ENCODE measurements at regions not wholly inside any gene's neighbourhood (a gene's known extent, or its start where the extent isn't known, plus 50 kb on each side); places are given as distances from the start of the nearest gene placed in this dataset.

- no peaks in the 10 kb centered on the region for H3K27me3 ChIP-seq
- intact Hi-C loops (cut with DNase I), result no loop called here
- H3K4me1 ChIP-seq, result no peaks in the 10 kb centered on the region
- DNase-seq, result no peak
- no peaks in the 10 kb centered on the region for H3K9me3 ChIP-seq
- no peaks in the 10 kb centered on the region for H3K36me3 ChIP-seq
- TF ChIP-seq CTCF (IDR thresholded peaks at IDR 0.05), result no peak
- no peak overlapping the region for H3K4me3 ChIP-seq
- H3K27ac ChIP-seq, result no peak overlapping the region
- H3K9ac ChIP-seq (ENCODE audit: low read depth in 2 of 2, low read length in 2 of 2), result no peak overlapping the region
Observed at GRCh38 chr3:88955274-88955673, 152.1 kb upstream of the EPHA3 start.

- H3K9ac ChIP-seq (ENCODE audit: low read depth in 2 of 2, low read length in 2 of 2), result no peak overlapping the region
- DNase-seq, result no peak
- no peak for TF ChIP-seq CTCF (IDR thresholded peaks at IDR 0.05)
- no peaks in the 10 kb centered on the region for H3K27me3 ChIP-seq
- intact Hi-C loops (cut with DNase I), result no loop called here
- no peaks in the 10 kb centered on the region for H3K36me3 ChIP-seq
- H3K9me3 ChIP-seq, result no peaks in the 10 kb centered on the region
- H3K27ac ChIP-seq, result no peak overlapping the region
- no peaks in the 10 kb centered on the region for H3K4me1 ChIP-seq
- no peak overlapping the region for H3K4me3 ChIP-seq
Observed at GRCh38 chr3:88957711-88958439, 149.5 kb upstream of the EPHA3 start.

- no peak overlapping the region for H3K9ac ChIP-seq (ENCODE audit: low read depth in 2 of 2, low read length in 2 of 2)
- no peak overlapping the region for H3K4me3 ChIP-seq
- intact Hi-C loops (cut with DNase I), result no loop called here
- no peaks in the 10 kb centered on the region for H3K36me3 ChIP-seq
- no peak for DNase-seq
- no peaks in the 10 kb centered on the region for H3K27me3 ChIP-seq
- no peaks in the 10 kb centered on the region for H3K4me1 ChIP-seq
- H3K9me3 ChIP-seq, result no peaks in the 10 kb centered on the region
- H3K27ac ChIP-seq, result no peak overlapping the region
- TF ChIP-seq CTCF (IDR thresholded peaks at IDR 0.05), result no peak
Observed at GRCh38 chr3:88960019-88960418, 147.4 kb upstream of the EPHA3 start.

- no peak for DNase-seq
- Histone ChIP-seq H3K9me3 (no peaks in the 10 kb centered on the region), H3K36me3 (no peaks in the 10 kb centered on the region), H3K9ac (ENCODE audit: low read depth in 2 of 2, low read length in 2 of 2) (no peak overlapping the region), H3K27ac (no peak overlapping the region), H3K27me3 (no peaks in the 10 kb centered on the region), H3K4me3 (no peak overlapping the region), H3K4me1 (no peaks in the 10 kb centered on the region)
- intact Hi-C loops (cut with DNase I), result no loop called here
- no peak for TF ChIP-seq CTCF (IDR thresholded peaks at IDR 0.05)
Observed at GRCh38 chr3:88963003-88963402, 144.4 kb upstream of the EPHA3 start.

GRCh38 chr3:88979760-88980159 lies 127.7 kb upstream of the EPHA3 start:
- Histone ChIP-seq H3K36me3 (no peaks in the 10 kb centered on the region), H3K9ac (ENCODE audit: low read depth in 2 of 2, low read length in 2 of 2) (no peak overlapping the region), H3K4me1 (no peaks in the 10 kb centered on the region), H3K27ac (no peak overlapping the region), H3K4me3 (no peak overlapping the region), H3K27me3 (no peaks in the 10 kb centered on the region), H3K9me3 (no peaks in the 10 kb centered on the region)
- intact Hi-C loops (cut with DNase I), result no loop called here
- DNase-seq, result no peak
- TF ChIP-seq CTCF (IDR thresholded peaks at IDR 0.05), result no peak
